GM21528 (cell line): ENCODE measurements at regions not wholly inside any gene's neighbourhood (a gene's known extent, or its start where the extent isn't known, plus 50 kb on each side); places are given as distances from the start of the nearest gene placed in this dataset.

Source experiments
- ATAC-seq: cut with Tn5 transposase; IDR thresholded peaks from one replicate; pipeline ENCODE4 v1.9.1; 2021; ENCODE audit warnings: mild to moderate bottlenecking, moderate library complexity; ENCODE audit not compliant: unreplicated experiment, low FRiP score

DNA sequence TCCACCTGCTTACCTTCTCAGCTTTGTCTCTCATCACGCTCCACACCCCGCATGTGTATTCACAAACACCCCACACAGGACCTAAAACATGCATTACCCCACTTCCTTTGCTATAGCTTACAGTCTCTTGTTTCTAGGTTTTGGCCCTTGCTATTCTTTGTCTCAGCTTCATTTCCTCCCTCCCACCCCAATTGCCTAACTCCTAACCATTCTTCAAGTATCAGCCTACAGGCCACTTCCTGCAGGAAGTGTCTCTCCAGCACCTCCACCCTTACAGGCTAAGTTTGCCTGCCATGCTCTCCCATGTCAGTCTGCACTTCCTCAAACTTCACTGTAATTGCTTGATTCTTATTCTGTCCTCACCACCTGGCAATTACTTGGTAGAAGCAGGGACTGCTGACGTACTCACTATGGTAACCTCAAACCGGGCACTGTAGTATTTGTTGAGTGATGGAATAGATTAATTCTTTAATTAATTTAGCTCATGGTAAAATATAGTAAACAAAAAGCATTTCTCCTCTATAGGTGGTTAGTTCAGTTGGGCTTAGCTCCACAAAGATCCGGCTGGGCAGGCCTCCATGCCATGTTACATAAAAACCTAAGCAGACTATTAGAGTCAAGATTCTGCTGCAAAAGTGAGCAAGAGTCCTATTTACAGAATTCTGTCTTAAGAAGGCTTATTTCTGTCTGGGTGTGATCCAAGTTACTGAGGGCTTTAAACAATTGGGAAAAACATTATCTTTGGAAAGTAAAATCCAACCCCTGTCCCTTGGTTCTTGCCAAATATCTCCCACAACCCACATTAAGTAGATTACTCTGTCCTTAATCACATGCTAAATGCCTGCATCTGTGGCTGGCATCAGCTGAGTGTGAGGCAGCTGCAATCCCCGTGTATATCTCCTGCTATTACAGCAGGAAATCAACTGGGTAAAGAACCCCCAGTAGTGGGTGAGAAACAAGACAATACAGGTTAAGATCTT is 124.7 kb upstream of the CPEB2 start:
- ATAC-seq: peak; percentile 49

DNA sequence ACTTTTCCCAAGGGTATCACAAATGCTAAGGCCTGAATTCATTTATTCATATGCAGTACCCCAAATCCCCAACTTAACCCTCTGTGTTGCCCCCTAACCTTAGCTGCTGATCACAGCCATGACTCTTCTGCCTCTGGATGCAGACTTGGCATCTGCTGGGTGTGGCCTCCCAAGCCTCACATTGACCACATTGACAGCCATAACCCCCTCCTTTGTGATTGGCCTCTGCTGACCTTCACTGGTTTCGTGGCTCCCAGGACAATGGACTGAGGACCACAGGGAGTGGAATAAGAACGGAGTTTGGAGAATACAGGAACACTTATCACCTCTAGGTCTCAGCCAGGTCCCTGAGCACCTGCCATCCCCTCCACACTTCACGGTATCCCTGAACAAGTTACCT is 123.6 kb upstream of the CPEB2 start:
- no peak for ATAC-seq

DNA sequence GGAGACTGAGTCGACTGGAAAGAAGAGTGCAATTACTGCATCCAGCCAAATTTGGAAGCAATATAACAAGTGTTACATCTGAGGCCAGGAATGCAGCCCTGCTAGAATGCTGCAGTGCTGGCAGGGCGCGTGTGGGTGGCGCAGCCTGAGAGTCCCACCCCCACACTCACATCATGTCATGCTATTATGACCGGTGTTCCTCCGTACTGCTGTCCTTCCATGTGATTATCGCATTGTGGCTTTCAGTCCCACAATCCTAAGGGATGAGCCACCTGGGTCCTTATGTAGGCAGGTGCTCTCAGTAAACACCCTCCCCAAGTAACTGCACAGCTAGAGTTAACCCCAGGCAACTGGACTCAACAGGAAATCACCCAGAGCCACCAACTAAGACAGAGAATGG is 122.6 kb upstream of the CPEB2 start:
- no peak for ATAC-seq

DNA sequence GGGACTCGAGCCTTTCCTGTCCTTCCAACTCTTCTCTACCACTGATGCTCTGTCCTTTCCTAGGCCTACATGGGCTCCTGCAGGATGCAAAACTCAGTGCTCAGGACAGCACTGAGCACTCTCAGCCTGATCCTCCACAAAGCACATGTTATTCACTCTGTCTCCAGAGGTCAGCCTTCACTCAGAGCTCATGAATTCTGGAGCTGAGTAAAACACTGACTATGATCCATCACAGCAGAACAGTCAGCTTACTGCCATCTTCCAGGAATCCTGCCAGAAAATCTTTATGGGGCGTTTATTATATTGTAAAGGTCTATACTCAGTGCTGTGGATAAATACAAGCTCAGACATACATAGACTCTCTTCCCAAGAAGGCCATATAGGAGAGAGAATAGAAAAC is 121.5 kb upstream of the CPEB2 start:
- ATAC-seq: no peak

DNA sequence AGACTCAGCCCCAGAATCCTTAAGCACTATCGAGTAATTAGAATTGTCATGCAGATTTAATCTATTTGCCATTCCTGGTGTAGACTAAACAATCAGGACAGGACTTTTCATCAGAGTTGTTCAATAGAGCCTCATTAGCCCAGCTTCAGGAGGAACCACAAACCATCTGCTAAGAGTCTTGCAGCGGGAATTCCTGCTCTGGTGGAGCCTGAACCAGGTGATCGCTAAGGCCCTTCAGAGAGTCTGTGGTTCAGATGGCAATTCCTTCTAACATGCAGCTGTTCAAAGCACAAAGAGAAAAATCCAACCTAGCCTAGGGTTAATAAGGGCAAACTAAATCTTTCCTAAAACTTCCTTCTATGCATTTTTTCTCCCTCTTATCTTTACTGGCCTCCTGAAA is 119.1 kb upstream of the CPEB2 start:
- ATAC-seq: no peak

DNA sequence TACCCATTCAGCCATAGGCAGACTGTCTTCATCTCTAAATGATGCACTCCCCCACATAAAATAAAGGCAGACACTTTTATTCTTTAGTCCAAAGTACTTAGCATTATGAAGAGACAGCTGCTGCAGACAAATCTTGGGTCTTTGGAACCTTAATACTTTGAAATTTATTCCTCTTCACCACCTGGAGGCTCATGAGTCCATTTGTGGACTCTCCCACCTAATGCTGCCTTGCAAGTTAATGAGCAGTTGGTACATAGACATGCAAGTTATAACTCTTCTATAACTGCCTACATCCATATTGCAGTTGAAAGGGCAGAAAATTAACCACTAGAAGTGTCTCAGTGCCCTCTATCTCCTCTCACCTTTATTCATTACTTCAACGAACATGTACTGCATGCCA is 118.6 kb upstream of the CPEB2 start:
- ATAC-seq: no peak

DNA sequence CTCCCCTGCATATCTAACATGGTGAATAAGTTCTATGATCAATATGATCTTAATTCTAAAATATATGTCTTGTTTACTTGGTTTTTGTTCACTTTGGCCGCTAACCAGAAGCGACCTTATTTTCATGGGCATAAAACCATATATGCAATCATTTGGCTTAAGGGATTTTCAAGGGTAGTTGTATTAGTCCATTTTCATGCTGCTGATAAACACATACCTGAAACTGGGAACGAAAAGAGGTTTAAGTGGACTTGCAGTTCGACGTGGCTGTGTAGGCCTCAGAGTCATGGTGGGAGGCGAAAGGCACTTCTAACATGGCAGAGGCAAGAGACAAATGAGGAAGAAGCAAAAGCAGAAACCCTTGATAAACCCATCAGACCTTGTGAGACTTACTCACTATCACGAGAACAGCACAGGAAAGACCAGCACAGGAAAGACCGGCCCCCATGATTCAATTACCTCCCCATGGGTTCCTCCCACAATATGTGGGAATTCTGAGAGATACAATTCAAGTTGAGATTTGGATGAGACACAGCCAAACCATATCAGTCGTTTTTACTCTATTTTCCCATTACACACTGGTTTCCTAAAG is 114.3 kb upstream of the CPEB2 start:
- ATAC-seq: no peak

DNA sequence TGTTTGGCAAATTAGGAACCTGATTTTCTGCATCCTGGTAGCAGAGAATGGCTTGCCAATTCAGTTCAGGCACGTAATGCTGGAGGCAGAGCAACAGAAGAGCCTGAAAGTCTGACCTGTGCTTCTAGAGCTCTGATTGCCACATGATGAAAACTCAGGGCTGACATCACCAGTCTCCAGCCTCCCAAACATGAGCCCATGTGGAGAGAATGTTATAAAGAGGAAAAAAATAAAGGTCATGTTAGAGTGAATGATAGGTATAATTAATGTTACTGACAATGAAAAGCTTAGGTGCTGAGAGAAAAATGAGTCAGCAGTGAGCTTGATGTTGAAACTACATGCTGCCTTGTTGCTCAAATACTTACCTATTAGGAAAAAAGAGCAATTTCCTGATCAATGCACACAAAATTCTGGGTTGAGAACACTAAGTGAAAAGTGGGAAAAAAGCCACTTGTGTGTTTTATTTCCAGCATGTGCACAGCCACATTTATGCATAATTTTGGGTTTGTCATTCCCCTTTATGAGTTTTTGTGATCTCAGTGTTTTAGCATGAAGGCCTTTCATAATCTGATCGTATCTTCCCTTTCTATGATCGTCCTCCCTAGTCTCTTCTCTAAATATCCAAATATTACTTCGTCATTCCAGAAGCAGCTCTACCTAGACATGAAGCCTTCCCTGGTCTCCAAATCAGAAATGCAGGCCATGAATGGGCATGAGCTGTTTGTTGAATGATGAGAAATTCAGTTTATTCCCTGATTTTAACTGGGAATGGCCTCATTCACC is 113.3 kb upstream of the CPEB2 start:
- ATAC-seq: no peak

DNA sequence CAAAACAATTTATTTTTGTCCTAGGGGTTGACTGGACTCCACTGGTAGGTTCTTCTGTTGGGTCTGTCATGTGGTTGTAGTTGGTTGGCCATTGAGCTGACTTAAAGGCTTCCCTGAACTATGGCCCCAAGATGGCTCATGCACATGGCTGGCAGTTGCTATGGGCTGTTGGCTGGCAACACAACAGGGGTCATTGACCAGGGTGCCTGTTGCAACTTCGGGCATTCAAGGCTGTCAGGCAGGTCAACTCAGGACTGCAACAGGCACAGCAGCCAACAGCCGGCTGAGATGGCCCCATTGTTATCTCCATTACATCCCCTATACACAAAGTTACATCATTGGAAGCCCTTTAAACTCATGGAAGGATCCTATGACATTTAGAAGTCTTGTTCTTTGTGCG is 109.7 kb upstream of the CPEB2 start:
- ATAC-seq: no peak

DNA sequence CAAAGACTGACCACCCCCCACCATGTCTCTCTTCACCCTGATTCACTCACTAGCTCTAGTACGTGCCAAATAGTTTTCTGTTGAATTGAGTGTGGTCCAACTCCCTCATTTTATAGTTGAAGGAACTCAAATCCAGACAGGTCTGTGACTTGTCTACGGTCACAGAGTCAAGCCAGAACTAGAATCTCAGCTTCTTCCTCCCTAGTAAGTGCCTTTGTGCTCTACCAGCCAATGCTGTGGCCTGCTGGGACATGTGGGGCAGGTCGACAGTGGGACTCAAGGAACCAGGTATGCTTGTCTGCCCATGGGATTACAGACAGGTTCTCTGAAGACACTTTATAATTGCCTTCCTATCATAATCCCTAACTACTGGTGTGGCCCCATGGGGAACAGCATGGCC is 108.6 kb upstream of the CPEB2 start:
- no peak for ATAC-seq

DNA sequence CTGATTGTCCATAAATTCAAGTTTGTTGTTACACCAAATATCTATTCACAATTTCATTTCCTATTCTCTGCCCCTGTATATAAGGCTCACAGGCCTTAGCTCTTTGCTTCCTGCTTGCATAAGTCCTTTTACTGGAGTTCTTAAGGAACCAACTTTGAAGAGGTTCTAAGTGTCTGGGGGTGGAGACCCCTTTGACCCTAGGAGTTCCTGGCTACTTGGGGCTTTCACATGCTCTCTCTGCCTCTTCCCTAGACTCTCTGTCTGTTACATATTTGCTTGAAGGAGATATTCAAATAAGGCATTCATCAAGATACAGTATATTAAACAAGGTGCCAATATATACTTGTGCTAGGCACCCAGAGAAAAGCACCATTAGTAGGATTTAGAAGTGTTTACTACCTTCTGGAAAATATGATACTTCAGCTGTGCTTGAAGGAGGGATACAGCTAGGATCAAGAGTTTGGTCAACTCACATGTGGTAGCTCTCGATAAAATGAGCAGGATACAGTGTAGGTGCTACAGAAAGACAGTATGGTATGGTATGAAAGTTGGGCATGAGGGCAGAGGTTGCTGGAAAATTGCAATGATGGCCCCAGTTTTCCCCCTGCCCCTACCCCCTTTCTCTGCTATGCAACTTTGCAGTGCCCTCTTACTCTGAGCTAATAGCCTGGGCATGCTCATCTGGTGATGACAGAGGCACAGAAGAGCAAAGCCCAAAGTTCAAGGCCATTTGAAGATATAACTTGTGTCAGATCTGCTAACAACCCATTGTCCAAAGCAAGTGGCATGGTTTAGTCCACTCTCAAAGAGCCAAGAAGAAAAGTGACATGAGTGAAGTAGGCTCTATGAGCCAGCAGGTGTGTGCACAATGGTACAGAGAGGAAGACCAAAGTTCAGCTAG is 107.6 kb upstream of the CPEB2 start:
- no peak for ATAC-seq

DNA sequence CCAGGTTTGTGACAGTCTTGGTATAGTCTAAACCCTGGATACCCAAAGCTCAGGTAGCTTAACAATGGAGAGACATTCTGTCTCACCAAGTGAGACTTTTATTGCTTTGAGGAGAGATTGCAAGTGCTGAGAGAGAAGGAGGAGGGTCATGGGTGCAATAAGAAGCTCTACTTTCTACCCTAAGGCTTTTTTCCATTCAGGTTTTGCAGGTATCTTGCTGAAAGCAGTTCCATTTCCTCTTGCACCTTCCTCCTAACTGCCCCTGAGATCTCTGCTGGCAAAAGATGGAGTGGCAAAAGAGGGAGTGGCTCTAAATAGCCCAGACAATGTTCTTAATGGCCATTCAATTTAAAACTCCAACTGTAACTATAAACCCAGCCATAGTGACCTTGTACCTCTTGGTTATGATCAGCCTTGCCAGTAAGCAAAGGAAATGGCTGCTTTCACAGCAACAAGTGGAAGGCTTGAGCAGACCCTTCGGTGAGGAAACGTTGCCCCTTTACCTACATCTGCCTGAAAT is 105.6 kb upstream of the CPEB2 start:
- no peak for ATAC-seq

DNA sequence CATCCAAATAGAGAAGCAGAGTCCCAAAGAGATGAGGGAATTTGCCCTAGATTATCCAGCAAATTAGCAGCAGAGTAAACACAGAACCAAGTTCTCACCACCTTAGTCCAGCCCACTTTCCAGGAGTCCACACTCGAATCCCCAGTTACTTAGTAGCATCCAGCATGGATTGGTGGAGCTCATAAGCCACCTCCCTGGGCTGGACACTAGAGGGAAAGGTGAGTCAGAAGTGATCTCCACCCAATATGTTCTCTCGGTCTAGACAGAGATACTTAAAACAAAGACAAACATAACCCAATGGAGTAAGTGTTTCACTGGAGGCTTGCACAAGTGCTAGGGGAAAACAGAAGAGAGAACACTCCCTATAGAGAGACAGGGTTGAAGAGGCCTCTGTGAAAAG is 105.1 kb upstream of the CPEB2 start:
- no peak for ATAC-seq

DNA sequence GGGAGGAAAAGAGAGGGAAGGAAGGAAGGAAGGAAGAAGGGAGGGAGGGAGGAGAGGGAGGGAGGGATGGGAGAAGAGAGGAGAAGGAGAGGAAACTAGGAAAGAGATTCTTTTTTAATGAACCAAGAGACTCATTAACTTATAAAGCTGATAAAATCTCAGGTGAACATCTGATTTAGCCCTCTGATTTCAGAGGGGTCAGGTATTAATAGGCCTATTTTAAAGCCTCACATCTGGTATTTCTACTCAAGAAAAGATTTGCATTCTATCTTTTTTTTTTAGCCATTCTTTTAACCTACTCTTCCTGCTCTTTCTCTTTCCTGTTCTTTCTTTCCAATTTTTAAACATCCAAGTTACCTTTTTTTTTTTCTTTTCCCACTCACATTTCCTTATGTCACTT is 103.3 kb upstream of the CPEB2 start:
- ATAC-seq: no peak

DNA sequence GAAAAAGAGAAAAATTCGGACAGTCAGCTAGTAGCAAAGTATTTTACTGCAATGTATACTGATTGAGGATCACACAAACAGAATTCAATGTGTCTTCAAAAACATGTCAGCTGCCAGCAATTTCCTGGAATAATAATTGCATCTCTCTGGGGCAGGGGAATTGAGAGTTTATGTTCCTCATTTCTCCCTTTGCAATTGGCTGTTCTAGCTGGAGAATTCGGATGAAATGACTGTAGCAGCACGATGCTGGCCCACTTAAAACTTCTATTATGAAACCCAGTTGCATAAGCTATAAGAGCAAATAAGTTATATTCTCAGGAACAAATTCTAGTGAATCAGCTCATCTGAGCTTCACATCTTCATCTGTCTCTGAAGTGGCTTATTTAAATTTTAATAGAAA is 99.9 kb upstream of the CPEB2 start:
- ATAC-seq: no peak

DNA sequence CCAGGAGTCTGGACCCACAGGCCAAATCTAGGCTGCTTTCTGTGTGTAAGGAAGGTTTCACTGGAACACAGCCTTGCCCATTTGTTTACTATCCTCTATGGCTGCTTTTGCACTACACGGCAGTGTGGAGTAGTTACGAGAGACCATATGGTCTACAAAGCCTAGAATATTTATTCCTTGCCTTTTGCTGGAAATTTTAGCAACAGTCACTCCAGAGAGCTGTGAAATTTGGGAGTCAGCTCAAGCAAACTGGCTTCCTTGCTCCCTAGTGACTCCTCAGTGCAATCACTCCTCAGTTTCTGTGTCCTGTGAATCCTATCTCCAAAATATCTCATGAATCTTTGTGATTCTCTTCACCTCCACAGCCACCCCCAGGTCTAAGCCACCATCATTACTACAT is 99.0 kb upstream of the CPEB2 start:
- no peak for ATAC-seq

DNA sequence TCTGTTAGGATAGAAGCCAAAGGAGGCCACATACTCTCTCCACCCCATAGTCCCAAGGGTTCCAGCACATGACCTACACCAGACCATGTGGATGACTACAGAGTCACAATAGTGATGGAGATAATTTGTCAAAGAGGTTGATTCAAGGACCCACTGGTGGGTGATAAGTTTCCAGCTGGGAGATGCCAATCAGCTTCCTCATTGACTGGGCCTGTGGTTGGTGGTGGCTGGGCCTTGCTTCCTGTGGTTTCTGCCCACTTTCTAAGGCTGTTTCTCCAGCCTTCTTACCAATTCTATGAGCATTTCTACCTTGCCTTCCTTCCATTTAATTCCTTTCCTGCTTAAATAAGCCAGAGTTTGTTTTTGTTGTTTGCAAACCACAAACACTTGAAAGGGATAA is 95.5 kb upstream of the CPEB2 start:
- ATAC-seq: no peak

DNA sequence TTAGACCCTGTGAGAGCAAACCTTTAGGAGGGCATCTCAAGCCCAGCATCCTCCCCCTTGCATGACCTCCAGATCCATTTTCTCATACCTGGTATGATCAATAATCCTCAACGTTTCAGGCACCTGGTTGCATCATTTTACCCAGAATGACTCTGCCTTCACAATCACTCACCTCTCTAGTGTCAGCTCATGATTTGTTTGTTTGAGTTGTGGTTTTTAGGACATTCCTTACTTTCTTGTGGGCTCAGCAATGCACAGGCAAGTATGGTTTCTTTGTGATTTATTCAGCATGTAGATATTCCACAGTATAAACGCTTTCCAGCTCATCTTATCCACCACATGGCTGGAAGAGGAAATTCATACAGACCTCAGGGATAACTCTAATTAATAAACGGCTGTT is 93.6 kb upstream of the CPEB2 start:
- no peak for ATAC-seq

DNA sequence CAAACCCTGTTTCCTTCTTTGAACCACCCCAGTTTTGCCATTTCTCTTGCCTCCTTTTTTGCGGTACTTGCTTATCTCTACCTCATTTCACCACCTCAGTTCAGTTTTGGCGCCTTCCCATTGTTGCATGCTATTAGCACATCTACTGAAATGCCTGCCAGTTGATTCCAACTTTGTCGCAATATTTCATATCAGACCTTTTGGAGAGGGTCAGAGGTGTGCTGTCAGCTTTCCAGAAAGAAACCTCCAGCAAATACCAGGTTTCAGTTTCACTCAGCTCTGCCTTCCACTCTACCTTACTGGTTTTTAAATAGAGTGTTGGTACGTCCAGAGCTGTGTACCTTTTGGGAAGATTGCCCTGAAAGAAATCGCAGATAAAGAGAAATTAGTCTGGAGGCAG is 91.9 kb upstream of the CPEB2 start:
- no peak for ATAC-seq

DNA sequence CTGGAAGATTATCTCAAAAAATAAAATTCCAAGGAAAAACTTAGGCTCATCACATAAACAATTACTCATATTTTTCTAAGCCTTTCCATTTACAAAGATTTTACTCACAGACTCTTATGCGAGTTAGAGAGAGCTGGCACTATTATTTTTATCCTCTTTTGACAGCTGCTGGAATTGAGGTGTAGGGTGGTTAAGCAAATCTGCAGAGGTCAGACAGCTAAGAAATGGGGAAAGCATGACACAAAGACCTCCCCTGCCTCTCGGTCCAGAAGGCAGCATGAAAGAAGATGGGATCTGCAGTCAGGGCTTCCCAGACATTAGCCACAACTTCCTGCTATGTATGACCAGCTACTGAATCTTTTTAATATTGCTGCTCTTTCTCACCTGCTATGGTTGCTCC is 89.9 kb upstream of the CPEB2 start:
- no peak for ATAC-seq
